ENCODE measurements at regions not wholly inside any gene's neighbourhood (a gene's known extent, or its start where the extent isn't known, plus 50 kb on each side); places are given as distances from the start of the nearest gene placed in this dataset.
"Not testable (repeated sequence)": the region's sequence is repeated elsewhere in the genome, so short reads cannot be mapped to it uniquely, and the experiment has no call there.

DNA sequence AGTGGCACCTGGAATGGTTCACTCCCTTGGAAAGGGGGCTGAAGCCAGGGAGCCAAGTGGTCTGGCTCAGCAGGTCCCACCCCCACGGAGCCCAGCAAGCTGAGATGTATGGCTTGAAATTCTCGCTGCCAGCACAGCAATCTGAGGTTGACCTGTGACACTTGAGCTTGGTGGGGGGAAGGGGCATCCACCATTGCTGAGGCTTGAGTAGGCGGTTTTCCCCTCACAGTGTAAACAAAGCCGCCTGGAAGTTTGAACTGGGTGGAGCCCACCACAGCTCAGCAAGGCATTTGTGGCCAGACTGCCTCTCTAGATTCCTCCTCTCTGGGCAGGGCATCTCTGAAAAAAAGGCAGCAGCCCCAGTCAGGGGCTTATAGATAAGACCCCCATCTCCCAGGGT is 228.2 kb upstream of the CRBN start:
- TF ChIP-seq, protein P1, sequence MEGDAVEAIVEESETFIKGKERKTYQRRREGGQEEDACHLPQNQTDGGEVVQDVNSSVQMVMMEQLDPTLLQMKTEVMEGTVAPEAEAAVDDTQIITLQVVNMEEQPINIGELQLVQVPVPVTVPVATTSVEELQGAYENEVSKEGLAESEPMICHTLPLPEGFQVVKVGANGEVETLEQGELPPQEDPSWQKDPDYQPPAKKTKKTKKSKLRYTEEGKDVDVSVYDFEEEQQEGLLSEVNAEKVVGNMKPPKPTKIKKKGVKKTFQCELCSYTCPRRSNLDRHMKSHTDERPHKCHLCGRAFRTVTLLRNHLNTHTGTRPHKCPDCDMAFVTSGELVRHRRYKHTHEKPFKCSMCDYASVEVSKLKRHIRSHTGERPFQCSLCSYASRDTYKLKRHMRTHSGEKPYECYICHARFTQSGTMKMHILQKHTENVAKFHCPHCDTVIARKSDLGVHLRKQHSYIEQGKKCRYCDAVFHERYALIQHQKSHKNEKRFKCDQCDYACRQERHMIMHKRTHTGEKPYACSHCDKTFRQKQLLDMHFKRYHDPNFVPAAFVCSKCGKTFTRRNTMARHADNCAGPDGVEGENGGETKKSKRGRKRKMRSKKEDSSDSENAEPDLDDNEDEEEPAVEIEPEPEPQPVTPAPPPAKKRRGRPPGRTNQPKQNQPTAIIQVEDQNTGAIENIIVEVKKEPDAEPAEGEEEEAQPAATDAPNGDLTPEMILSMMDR (IDR thresholded peaks at IDR 0.05; ENCODE audit: borderline replicate concordance, extremely low read depth, low read length, poor library complexity, severe bottlenecking), result not testable (repeated sequence)
- TF ChIP-seq EZH2 (IDR thresholded peaks at IDR 0.05; ENCODE audit: borderline replicate concordance, low read depth, low read length, severe bottlenecking), result not testable (repeated sequence)
